Esophagus muscularis mucosa (tissue), 3 donors: ENCODE measurements at regions not wholly inside any gene's neighbourhood (a gene's known extent, or its start where the extent isn't known, plus 50 kb on each side); places are given as distances from the start of the nearest gene placed in this dataset.

ENCODE experiments used
- POLR2A ChIP-seq: fragments of 450-650 bp; IDR thresholded peaks from one replicate; pipeline ENCODE4 v1.6.1; 2017; ENCODE audit warnings: antibody characterized with exemption, moderate library complexity, mild to moderate bottlenecking, low read depth
- POLR2AphosphoS5 ChIP-seq, 2 donors: sonication (generic); formaldehyde crosslinking; IDR thresholded peaks; one replicate each; pipeline ENCODE4 v1.6.1; 2017; ENCODE audit warnings: antibody characterized with exemption in 2 of 2
- TF ChIP-seq, protein P1 (sequence below), 3 experiments: fragments of 200-600 bp in 2 of 3; fragments of 450-650 bp in 1 of 3; sonication (generic) in 2 of 3; IDR thresholded peaks; one replicate each; pipeline ENCODE4 v1.5.1; 2017 to 2019; ENCODE audit warnings: antibody characterized with exemption in 3 of 3, mild to moderate bottlenecking in 2 of 3, moderate library complexity in 1 of 3

DNA sequence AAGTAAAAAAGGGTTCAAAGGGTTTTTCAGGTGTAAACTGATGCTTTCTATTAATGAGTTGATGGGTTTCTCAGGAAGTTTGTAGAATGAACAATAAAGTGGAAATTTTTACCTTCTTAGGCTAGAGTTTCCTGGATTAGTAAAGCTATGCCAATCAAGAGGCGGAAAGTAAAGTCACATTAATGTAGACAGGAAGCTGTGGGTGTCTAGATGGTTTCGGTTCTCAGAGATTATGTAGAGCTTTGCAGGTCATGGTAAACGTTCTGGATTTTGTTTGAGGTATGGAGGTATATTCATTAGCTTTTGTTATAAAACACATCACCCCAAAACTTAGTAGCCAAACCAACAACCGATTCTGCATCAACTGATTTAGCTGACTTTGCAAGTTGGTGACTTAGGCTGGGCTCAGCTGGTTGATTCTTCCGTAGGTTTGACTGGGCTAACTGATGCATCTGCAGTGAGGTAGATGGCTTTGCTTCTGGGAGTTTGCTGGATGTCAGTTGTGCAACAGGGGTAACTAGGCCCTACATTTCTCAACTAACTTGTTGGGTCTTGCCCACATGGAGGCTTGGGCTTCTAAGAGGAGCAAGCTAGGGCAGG is 273.8 kb downstream of the MSX2 start:
- TF ChIP-seq, protein P1, sequence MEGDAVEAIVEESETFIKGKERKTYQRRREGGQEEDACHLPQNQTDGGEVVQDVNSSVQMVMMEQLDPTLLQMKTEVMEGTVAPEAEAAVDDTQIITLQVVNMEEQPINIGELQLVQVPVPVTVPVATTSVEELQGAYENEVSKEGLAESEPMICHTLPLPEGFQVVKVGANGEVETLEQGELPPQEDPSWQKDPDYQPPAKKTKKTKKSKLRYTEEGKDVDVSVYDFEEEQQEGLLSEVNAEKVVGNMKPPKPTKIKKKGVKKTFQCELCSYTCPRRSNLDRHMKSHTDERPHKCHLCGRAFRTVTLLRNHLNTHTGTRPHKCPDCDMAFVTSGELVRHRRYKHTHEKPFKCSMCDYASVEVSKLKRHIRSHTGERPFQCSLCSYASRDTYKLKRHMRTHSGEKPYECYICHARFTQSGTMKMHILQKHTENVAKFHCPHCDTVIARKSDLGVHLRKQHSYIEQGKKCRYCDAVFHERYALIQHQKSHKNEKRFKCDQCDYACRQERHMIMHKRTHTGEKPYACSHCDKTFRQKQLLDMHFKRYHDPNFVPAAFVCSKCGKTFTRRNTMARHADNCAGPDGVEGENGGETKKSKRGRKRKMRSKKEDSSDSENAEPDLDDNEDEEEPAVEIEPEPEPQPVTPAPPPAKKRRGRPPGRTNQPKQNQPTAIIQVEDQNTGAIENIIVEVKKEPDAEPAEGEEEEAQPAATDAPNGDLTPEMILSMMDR (IDR thresholded peaks at IDR 0.05), result no peak
- TF ChIP-seq POLR2AphosphoS5 (IDR thresholded peaks at IDR 0.05), result no peak
- no peak for TF ChIP-seq POLR2A
